HG03439 (cell line): ENCODE measurements at regions not wholly inside any gene's neighbourhood (a gene's known extent, or its start where the extent isn't known, plus 50 kb on each side); places are given as distances from the start of the nearest gene placed in this dataset.

Experiments
- ATAC-seq: cut with Tn5 transposase; IDR thresholded peaks from one replicate; pipeline ENCODE4 v1.9.1; 2021; ENCODE audit warnings: mild to moderate bottlenecking, moderate library complexity; ENCODE audit not compliant: unreplicated experiment

DNA sequence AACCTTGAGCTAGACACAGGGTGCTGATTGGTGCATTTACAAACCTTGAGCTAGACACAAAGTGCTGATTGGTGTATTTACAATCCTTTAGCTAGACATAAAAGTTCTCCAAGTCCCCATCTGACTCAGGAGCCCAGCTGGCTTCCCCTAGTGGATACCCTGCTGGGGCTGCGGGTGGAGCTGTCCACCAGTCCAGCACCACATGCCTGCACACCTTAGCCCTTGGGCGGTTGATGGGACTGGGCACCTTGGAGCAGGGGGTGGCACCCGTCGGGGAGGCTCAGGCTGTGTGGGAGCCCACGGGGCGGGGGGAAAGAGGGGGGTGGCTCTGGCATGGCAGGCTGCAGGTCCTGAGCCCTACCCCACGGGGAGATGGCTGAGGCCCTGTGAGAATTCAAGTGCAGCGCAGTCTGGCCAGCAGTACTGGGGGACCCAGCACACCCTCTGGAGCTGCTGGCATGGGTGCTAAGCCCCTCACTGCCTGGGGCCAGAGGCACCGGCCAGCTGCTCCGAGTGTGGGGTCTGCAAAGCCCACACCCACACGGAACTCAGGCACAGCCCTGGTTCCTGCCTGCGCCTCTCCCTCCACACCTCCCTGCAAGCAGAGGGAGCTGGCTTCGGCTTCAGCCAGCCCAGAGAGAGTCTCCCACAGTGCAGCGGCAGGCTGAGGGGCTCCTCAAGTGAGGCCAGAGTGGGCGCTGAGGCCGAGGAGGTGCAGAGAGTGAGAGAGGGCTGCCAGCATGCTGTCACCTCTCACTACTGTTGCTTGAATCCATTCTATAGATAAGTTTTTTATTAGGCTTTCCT lies 369.8 kb upstream of the SMIM30 start:
- ATAC-seq: no peak

DNA sequence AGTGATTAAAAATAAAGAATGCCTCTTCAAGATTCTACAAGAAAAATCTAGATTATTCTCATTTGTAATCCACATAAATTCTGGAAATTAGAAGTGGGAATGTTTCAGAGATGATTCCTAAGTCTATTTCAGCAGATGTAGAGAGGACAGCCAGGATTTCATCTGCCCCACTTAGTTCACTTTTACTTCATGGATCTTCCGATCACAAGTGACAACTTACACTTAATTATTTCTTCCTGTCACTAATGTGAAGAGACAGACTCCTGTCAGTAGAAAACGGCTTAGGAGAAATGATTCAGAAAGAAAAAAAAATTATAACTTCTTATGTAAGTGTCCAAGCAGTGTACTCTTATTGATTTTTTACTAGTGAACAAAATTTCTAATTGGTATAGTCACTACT lies 368.2 kb upstream of the SMIM30 start:
- ATAC-seq: no peak

DNA sequence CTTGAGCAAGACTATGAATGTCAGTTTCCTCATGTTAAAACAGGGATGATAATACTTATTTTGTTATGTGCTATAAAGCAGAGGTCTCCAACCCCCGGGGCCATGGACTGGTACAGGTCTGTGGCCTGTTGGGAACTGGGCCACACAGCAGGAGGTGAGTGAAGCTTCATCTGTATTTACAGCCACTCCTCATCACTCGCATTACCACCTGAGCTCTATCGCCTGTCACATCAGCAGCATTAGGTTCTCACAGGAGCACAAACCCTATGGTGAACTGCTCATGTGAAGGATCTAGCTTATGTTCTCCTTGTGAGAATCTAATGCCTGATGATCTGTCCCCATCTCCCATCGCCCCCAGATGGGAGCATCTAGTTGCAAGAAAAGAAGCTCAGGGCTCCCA lies 365.3 kb upstream of the SMIM30 start:
- ATAC-seq: no peak

DNA sequence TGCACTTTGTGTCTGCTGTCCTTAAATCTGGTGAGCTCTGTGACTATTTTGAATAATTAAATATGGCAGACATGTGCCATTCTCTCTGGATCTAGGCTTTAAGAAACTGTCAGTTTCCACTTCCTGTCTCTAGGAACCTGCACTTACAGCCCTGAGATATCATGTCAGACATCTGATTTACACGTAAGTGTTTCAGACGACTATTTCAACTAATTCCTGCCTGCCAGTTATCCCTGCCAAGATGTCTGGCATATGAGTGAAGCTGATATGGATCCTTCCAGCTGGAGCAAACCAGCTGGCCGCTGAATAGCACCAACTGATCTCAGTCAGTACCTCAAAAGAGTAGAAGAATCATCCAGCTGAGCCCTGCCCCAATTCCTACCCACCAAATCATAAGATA lies 362.2 kb upstream of the SMIM30 start:
- ATAC-seq: no peak

DNA sequence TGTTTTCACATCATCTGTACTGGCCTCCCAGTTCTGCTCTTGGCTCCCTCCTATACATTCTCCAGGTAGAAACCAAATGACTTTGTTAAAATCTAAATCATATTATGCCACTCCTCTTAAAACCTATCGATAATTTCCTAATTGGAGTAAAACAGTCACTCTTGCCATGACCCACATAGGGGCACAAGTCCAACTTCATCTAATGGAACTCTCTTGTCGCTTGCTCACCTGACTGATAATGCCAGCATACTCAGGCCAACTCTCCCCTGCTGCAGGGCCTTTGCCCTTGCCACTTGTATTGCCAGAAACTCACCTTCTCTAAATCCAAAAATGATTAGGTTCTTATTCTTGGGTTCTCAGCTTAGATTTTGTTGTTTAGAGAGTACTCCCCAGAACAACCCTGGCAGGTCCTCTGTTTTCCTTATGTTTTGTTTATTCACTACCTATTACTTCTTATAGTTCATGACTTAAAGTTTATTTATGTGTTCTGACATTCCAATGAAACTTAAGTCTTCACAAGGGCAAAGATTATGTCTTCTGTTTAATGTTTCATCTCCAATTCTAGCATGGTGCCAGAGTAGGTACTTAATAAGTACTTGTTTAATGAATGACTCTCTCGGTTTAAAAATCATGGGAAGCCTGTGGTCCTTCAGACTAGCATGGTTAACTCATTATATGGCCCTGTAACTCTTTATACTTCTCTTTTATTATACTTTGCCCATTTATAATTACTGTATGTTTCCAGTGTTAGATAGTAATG lies 345.9 kb upstream of the SMIM30 start:
- no peak for ATAC-seq

DNA sequence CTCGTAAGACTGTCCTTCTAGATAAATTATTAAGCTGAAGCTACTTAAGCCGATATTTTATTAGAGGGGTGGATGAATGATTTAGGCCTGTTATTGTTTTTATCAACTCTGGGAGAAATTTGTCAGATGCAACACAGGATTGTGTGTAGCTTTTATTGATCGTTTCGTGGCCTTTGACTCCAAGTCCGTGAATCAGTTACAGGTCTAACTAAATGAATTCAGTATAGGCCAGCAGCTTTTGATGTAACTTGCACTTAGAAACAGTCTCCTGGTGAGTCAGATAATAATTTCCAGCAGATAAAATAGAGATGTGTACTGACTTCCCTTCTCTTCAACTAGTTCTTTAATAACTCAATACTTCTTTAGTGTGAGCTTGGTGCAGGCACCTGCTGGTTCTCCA lies 341.7 kb upstream of the SMIM30 start:
- ATAC-seq: no peak

DNA sequence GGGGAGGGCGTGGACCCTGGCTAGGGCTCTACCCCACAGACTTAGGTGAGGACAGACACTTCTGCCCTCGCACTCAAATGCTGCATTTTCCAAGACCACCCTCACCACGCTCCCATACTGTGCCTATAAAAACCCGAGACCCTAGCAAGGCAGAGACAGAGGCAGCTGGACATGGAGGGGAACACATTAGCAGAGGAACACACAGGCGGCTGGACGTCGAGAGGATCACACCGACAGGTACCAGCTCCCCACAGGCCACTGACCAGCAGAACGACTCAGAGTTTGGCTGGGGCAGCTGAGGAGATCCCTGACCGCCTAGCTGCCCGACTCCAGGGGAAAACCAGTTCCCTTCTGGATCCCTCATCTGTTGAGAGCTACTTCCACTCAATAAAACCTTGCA lies 338.2 kb upstream of the SMIM30 start:
- ATAC-seq: no peak

DNA sequence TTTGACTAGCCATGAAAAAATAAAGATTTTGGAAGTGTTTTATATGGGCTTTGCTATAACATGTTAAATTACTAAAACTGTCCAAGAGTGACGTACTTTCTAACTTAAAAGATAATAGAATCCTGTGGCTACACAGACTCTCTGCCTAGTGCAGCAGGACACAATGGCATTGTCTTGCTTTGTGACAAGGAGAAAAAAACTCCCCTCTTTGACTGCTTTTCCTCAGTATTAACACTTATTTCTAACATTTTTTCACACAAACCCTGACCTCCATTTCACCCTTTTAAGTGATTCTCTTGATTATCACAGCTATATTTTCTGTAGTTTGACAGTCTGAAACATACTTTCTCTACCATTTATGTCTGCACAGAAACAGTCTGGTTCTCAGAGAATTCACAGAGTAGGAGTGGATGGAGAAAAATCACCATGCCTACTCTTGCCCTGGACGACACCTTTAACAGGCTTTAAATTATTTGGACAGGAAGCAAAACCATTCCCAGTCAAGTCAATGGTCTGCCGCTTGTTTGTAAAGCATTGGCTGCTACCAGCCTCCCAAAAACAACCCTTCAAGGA lies 336.3 kb upstream of the SMIM30 start:
- ATAC-seq: no peak

DNA sequence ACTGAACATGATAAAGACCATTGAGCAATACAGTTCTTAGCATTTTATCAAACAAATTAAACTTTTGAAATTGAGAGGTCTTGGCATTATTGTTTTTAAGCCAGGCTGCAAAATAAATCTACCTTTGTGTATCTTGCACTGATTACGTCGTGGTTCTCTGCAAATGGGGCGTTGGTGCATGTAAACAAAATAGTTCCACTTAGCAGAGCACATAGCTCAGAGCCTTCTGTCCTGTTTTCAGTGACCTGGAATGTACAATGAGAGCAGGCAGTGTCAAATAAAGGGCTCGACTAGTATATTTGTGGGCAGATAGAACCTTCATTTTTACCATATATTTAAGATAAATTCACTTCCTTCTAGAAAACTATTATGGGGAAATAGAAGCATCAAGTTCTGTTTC lies 333.9 kb upstream of the SMIM30 start:
- no peak for ATAC-seq

DNA sequence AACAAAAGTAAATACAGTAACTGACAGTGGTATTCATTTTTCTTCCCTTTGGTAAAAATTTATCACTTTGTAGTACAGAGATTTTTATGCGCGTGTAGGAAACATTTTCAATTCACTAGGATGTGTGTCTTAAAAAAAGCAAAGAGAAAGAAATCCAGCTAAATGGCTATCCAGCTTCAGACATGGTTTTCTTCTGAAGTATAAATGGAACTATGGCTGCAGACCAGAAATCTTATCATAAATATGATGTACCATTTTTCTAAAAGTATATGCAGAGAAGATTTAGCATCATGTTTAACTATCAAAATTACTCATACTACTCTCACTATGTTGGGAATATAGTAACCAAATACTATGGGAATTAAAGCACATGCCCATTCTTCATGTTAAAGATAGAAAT lies 328.4 kb upstream of the SMIM30 start:
- ATAC-seq: no peak

DNA sequence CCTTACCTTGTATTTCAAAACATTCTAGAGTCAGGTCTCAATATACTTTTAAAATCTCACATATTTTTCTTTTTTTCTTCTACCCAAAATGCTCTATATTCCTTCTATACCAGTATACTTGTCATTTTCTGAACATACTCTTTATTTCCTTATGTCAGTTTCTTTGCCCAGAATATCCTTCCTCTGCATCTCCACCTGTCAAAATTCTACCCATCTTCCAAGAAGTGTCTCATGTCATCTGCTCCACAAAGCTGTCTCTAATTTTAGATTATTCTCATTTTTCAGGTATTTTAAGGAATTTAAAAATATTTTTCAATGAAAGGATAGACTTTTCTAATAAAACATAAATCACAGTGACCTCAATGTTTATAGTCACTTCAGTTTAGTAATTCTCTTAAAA lies 328.0 kb upstream of the SMIM30 start:
- no peak for ATAC-seq

DNA sequence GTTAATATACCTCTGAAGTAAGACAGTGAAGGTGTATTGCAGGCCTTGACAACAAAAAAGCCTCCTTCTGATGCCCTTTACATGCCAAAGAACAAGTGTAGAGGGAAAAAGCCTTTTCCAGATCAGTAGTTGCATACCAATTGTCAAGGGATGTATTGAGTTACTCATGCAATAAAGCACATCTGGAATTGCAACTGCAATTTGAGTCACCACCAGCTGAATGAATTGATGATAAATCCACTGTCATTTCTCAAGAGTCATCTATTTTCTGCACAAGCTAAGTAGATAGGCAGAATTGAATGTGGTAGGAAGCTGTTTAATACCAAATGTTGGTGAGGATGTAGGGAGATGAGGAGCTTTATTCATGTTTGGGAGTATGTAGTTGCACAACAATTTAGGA lies 325.9 kb upstream of the SMIM30 start:
- no peak for ATAC-seq

DNA sequence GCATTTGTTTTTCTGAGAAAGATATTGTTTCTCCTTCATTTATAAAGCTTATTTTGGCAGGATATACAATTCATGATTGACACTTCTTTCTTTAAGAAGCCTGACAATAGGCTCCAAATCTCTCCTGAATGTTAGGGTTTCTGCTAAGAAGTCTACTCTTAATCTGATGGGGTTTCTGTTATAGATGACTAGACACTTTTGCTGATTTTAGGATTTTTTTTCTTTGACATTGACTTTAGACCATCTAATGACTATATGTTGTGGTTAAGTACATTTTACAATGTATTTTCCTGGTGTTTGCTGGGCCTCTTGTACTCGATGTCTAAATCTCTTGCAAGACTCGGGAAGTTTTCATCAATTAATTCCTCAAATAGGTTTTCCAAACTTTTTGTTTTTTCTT lies 321.8 kb upstream of the SMIM30 start:
- ATAC-seq: no peak

DNA sequence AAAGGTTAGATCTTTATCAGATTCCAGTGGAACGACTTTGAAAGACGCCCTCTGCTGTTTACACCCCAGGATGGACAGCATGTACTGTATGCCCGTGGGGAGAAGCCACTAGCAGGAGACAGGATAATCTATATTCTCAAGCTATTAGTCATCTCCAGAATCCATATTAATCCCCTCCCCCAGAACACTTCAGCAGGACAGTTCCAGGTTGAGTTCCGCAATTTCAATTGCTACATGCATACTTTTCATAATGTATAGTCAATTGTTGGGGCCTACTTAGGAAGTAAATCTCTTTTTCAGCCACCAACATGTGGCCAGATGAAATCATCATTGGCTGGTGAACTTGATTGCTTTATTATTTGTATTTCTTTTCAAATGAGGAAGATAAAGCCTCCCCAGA lies 313.1 kb upstream of the SMIM30 start:
- no peak for ATAC-seq

DNA sequence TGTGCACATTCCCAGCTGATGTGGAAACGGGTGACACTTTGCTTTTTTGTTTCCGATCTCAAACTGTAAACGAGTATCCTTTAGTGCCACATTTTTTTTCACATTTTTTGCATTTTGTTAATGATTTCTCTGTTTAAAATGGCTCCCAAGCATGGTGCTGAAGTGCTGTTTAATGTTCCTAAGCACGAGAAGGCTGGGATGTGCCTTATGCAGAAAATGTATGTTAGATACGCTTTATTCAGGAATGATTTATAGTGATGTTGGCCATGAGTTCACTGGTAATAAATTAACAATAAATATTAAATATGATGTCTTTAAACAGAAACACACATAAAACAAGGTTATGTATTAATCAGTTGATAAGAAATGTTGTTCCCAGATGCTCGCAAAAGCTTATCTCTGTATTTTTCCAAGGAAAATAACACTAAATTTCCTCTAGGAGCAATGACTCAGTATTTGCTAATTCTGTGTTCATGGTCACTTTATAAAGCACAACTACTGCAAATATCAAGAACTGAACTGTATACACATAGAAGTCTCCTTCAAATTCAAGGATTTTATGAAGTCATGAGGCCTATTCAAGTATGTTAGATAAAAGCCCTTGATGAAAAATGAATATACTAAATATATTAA lies 305.9 kb upstream of the SMIM30 start:
- ATAC-seq: no peak

DNA sequence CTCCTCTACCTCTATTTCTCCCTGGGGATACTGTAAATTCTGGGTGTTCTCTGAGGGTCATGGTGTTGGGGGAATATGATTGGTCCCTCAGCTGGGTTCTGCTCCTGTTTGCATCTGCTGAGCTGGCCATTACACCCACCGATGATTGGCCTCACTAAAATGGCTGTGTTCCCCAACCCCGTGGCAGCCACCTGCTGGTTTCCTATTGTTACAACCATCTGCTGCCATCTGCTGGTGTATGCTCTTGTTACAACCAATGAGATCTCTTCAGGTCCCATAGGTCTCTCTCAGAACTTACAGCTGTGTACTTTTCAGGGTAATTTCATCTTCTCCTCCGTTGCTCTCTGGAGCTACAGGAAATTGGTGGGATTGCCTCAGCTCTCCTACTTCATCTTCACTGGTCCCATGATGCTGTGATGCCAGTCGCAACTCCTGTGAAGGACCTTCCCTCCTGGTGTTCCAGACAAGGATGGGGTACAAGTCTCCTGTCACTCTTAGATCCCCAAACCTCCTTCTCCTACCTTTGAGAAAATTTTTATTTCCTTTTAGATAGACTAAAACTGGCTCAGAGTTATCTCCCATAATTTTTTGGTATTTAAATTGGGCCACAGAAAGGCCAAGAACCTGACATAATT lies 303.5 kb upstream of the SMIM30 start:
- peak; percentile 100 for ATAC-seq

DNA sequence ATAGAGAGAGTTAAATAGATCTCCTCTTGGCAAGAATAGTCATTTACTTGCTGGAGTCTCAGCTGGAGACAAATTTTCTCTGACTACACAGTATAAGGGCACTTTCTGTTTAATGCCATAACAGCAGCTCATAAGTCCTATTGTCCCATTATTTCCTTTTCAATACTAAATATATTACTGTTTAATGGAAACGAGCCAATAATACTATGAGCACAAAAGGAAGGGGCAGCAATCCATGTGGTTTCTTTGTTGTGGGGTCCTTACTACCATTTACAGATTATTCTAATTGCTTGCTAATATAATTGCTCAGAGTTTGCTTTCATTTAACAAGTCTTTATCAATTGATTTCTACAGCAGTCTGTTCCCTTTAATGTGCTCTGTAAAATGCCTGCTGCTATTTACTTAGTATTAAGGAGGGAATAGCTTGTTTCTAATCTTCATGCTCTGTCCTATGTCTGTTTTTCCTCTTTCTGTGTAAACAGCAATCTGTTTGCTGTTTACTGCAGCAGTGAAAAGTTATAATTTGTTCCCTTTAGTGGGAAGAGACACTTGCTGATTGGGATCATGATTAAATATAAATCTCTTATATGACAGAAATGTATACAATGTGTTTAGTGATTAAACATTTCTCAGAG lies 296.2 kb upstream of the SMIM30 start:
- ATAC-seq: no peak

DNA sequence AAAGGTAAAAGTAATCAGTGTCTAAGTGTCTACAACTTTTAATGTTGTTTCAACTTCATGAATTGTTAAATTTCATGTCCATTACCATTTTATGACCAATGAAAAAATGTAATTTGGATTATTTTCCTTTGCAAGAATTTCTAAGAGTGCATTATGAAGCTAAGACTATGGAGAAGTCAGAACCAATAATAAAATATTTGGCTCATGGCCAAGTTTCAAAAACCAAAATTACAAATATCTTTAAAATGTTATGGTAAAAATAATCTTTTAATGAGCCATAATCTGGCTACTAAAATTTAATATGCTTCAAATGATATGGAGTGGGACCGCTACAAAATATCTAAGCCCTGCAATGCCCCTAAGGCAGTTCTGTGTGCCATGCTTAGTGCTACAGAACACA lies 294.1 kb upstream of the SMIM30 start:
- ATAC-seq: no peak

DNA sequence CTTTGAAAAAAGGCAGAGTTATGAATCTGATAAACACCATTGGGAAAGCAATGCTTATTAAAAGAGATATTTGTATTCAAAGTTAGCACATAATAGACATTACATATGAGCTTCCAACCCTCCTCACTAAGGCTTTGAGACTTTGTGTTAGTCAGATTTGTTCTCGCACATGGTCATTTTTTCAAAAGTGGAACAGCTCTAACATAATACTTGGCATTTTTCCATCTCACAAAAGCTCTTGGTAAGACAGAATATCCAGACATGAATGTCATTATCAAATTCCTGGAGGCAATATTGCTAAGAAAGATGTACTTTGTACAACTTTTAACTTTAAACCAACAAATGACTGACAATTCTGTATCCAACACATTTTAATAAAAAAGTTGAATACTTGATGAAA lies 292.4 kb upstream of the SMIM30 start:
- no peak for ATAC-seq

DNA sequence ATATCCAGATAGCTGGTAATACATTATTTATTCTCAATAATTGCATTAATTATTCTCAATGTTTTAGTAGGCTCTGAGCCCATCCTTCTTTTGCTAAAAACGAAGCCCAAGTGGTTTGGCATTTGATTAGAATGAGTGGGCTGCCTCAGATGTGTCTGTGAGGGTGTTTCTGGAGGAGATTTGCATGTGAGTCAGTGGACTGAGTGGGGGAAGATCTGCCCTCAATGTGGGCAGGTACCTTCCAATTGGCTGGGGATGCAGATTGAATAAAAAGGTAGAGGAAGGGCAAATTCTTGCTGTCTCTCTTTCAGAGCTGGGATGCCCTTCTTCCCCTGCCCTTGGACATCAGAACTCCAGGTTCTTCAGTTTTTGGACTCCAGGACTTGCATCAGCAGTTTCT lies 290.6 kb upstream of the SMIM30 start:
- ATAC-seq: no peak
